Inferior parietal cortex (tissue), 1 donor: ENCODE measurements at regions not wholly inside any gene's neighbourhood (a gene's known extent, or its start where the extent isn't known, plus 50 kb on each side); places are given as distances from the start of the nearest gene placed in this dataset.
A peak's percentile ranks its signal among the peaks of the same experiment; 100 is the strongest.

ENCODE experiments used
- DNase-seq: peaks from one replicate; pipeline ENCODE4 v3.0.0-alpha.2; 2016; ENCODE audit errors: extremely low spot score

- DNase-seq, result no peak
Observed at GRCh38 chr4:135210341-135210740, 1008.8 kb upstream of the PABPC4L start.

DNA sequence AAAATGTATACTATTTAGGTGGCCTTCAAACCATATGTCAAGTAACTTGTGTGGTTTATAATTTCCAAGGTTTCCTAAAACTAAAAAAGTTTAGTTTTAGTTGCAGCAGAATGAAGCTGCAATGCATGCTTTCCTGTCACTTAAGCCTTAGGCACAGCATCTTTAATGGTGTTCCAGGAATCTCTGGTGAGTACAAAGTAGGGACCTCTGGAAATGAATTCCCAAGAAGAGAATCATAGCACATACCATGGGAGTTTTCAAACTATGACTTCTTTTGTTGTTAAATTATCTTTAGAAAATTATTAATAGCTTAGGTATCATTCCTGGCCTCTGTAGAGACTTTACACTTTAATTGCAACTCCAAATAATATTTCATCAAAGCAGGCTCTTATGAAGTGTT lies 1005.9 kb upstream of the PABPC4L start:
- DNase-seq, result no peak

DNA sequence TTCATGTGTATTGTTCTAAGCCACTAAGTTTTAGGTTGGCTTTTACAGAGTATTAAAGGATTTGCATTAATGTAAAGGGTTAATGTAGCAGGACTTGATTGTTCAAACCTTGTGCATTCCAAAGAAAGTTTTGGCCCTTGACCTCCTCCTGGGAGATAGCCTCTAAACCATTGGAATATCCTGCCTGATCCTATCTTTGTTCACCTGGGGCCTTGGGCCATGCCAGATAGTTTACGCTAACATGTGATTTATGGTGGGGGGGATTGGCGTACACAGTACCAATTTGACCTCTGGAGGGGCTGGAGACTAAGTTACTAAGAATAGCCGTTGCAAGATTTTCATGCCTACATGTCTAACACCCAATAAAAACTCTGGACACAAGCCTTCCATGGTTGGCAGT lies 1002.7 kb upstream of the PABPC4L start:
- DNase-seq, result no peak

DNA sequence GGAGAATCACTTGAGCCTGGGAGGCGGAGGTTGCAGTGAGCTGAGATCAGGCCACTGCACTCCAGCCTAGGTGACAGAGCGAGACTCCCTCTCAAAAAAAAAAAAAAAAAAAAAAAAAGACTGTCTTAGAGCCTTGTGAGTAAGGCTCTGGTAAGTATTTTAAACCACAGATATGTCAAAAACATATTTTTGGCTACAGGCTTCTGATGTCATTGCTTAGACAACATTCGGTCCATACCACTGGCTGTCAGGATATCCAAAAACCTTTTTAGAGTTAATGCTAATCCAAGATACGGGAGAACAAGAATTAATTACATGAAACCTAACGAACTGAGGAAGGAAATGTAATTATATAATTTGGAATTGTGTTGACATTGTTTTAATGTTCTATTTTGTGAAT lies 999.5 kb upstream of the PABPC4L start:
- no peak for DNase-seq

DNA sequence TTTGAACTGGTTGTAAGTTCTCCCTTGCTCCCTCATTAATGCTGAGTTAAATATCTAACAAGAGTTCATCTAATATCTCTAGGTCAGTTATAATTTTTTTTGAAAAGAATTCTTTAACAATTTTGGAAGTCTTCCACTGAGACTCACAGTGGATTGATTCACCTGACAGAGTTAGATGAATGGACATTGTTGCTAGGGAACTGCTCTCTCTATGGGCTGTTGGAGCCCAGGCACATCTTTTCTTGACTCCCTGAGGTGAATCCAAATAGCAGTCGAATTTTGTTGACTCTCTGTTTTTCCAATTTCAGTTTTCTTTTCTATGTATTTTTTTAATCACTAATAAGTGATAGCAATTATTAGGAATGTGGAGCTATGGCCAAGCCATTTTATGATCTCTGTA lies 996.1 kb upstream of the PABPC4L start:
- DNase-seq, result no peak

DNA sequence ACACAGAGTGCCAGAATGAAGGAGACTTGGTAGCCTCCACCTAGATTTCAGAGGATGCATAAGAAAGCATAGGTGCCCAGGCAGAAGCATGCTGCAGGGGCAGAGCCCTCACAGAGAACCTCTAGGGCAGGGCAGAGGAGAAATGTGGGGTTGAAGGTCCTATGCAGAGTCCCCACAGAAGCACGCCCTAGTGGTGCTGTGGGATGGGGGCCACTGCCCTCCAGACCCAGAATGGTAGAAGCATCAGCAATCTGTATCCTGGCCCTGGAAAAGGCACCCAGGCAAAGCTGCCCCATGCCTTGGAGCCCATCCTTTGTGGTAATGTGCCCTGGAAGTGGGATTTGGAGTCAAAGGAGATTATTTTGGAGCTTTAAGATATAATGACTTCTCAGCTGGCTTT lies 992.9 kb upstream of the PABPC4L start:
- no peak for DNase-seq

GRCh38 chr4:135192751-135193535 lies 991.4 kb upstream of the PABPC4L start:
- no peak for DNase-seq

DNA sequence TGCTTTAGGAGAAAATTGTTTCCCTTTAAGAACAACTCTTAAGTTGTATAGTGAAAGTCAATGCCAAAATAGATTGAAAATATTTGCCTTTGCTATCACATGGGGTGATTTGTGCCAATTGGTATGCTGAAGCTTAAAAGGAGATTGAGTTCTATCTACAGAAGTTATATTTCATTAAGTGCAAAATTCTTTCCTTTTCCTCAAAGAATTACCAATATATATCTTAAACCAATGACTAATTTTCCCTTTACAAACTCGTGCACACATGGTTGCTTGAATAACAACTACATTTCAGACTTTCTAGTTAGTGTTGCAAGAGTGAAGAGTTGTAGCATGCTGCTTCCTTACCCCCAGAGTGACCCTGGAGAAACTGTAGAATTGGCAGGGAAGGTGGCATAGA lies 990.0 kb upstream of the PABPC4L start:
- DNase-seq, result no peak

- DNase-seq, result no peak
Observed at GRCh38 chr4:135186002-135186401, 984.4 kb upstream of the PABPC4L start.

DNA sequence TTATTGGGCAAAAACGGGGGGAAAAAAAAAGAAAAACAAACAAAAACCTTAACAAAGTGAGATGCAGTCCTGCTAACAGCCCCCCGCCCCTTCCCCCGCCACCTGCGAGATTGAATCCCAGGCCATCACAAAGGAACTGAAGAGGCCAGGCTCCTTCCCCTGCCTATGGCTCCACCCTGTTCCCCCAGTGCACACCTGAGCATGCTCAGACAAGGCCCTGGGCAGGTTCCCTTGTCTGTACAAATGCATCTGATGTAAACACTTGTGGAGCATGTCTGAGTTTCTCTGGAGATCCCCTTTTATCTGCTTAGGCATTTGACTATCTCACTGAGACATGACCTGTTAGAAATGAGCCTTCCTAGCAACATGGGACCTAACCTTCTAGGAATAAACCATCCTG lies 983.7 kb upstream of the PABPC4L start:
- DNase-seq, result no peak

GRCh38 chr4:135184715-135185114 lies 983.1 kb upstream of the PABPC4L start:
- DNase-seq, result no peak

GRCh38 chr4:135177321-135177720 lies 975.7 kb upstream of the PABPC4L start:
- no peak for DNase-seq

DNA sequence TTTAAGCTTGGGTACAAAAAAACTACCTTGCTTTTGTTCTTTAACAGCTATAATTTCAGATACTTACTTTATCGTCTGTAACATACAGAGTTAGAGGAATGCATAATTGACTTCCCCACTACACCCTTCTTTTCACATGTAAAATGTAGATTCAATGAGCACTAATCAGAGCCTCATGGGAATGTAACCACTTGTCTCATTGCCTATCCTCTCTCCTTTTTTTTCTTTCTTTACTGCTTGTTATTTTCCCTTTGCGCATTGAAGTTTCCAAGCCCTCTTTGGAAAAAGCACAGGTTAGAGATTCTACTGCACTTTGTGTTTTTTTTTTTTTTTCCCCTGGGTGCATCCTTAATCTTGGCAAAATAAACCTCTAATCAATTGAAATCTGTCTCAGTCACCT lies 965.1 kb upstream of the PABPC4L start:
- no peak for DNase-seq

DNA sequence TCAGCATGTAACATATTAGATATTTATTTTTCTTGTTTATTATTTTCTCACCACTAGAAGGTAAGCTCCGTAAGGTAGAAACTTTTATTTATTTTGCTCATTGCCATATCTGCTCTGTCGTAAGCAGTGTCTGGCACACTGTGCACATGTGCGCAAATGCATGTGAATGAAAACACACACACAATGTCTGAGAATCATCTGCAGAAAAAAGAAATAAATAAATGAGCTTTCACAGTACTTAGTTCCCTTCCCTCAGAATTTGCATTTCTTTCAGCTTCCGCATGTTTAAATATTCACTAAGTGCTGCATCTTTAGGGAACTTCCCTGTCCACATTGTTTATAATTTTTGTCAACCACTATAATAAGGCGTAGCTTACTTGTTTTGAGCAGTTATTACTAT lies 963.0 kb upstream of the PABPC4L start:
- DNase-seq, result no peak

DNA sequence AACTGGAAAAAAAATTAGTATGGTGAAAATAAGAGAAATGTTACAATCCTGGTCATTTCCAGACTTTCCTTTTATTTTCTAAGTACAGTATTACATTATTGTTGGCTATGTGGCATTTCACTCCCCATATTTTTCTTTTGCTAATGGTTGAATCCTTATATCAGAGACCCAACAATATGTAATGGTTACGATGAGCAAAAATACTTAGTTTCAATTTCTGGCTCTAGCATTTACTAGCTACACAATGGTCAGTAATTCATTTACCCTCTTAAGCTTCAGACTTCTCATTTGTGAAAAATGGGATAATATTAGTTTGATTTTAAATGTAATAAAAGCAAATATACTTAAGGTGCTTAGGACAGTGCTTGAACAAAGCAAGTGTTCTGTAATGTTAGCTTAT lies 942.9 kb upstream of the PABPC4L start:
- no peak for DNase-seq

GRCh38 chr4:135124196-135124595 lies 922.6 kb upstream of the PABPC4L start:
- peak; percentile 55 for DNase-seq

- DNase-seq, result no peak
Observed at GRCh38 chr4:135123632-135124031, 922.0 kb upstream of the PABPC4L start.

GRCh38 chr4:135122457-135122856 lies 920.9 kb upstream of the PABPC4L start:
- no peak for DNase-seq

- peak; percentile 13 for DNase-seq
Observed at GRCh38 chr4:135120195-135120594, 918.6 kb upstream of the PABPC4L start.

DNA sequence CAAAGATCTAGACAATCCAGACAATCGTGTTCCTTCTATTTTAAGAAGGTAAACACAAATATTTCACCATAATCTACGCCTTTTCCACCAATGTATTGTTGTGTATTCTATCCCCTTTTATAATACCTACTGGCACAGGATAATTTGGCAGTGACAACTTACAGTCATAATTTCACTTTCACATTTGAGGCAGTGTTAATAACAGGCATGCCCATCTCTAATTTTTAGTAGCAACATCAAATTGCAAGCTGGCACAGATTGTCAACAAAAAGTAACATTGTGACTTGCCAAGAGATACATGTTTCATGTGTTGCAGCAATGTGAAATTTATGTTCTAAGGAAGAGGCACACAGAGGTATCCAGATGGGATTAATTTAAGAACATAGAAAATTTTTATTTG lies 912.5 kb upstream of the PABPC4L start:
- DNase-seq, result no peak

GRCh38 chr4:135098061-135098460 lies 896.5 kb upstream of the PABPC4L start:
- no peak for DNase-seq

GRCh38 chr4:135073389-135073788 lies 871.8 kb upstream of the PABPC4L start:
- no peak for DNase-seq

DNA sequence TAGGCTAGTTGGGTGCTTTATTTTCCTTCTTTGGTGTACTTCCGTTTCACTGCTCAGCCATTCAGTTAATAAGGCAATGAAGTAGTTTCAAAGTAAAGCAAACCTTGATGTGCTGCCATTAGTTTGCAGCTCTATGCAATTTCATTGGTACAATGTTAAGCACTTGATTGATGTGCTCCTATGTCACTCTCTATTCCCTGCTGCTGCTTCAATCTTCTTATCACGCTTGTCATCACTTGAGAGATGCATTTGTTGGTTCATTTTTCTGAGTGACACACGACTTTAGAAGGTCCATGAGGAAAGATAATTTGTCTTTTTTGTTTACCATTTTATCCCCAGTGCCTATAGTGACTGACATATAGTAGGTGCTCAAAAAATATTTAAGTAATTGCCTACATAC lies 871.0 kb upstream of the PABPC4L start:
- DNase-seq, result no peak

DNA sequence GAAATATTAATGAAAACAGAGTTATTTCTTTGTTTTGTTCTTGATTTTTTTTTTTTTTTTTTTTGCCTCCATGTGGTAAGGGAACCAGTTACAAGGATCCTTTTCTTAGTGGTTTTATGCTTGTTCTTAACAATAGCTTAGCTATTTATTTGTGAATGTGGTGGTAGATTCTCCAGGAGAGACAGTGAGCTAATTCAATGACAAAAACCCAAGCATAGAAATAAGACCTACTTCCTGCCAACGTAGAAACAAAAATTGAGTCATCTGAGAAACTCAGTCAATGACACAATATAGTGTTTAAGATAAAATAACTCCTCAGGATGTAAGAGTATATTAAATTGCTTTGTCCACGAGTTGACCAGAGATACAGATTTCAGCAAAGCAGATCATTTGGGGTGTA lies 863.8 kb upstream of the PABPC4L start:
- DNase-seq, result no peak
